NCI-H748 (cell line): ENCODE measurements at regions not wholly inside any gene's neighbourhood (a gene's known extent, or its start where the extent isn't known, plus 50 kb on each side); places are given as distances from the start of the nearest gene placed in this dataset.

ENCODE experiments used
- DNase-seq: peaks from one replicate; lab custom pipeline; 2025; ENCODE audit not compliant: unreplicated experiment; lab: John Stamatoyannopoulos, UW

- DNase-seq = no peak
Measured at GRCh38 chr12:43044241-43044640, 454.7 kb upstream of the PRICKLE1 start.

GRCh38 chr12:43038991-43039390 lies 449.4 kb upstream of the PRICKLE1 start:
- no peak for DNase-seq

GRCh38 chr12:43029971-43030370 lies 440.4 kb upstream of the PRICKLE1 start:
- no peak for DNase-seq

DNA sequence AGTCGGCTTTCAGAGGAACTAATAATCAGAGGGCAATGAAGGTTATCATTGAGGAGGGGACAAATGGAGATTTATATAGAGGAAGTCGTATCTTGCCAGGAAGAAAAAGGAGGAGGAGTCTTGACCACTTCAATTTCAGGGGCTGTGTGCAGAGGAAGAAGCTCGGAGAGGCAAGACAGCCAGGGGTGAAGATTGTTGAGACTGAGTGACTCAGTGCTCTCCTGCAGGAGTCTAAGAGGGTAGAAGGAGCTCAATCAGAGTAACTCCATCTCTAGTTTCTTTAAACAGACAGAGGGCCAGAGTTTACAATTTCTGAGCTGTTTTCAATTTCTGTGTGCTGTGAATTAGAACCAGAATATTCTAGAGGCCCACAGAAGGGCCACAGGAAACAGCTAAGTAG lies 439.3 kb upstream of the PRICKLE1 start:
- DNase-seq = no peak

GRCh38 chr12:43022838-43023237 lies 433.3 kb upstream of the PRICKLE1 start:
- no peak for DNase-seq

GRCh38 chr12:43015090-43015737 lies 425.7 kb upstream of the PRICKLE1 start:
- no peak for DNase-seq

DNA sequence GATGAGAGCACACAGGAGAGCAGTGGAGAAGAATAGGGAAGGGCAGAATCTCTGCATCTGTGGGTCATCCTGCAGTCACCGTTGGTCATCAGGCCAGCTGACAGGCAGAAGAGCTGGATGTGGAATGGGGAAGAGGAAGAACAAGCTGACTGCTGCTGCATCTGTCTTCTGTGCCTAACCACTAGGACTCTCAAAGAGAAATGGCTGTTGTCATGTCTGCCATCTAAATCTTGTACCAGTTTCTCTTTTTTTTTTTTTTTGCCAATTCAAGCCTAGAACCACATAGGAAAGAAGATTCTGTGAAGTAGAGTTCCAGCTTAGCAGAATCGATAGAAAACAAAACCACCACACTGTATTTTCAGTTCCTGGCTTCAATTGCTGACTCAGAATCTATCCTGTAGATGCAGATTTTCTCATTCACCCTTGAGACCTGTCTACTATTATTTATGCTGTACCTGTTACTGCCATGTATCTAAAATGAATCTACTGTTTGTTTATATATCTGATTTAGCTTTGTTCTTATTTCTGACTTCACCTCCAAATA lies 421.9 kb upstream of the PRICKLE1 start:
- no peak for DNase-seq

GRCh38 chr12:43009846-43010240 lies 420.3 kb upstream of the PRICKLE1 start:
- no peak for DNase-seq

DNA sequence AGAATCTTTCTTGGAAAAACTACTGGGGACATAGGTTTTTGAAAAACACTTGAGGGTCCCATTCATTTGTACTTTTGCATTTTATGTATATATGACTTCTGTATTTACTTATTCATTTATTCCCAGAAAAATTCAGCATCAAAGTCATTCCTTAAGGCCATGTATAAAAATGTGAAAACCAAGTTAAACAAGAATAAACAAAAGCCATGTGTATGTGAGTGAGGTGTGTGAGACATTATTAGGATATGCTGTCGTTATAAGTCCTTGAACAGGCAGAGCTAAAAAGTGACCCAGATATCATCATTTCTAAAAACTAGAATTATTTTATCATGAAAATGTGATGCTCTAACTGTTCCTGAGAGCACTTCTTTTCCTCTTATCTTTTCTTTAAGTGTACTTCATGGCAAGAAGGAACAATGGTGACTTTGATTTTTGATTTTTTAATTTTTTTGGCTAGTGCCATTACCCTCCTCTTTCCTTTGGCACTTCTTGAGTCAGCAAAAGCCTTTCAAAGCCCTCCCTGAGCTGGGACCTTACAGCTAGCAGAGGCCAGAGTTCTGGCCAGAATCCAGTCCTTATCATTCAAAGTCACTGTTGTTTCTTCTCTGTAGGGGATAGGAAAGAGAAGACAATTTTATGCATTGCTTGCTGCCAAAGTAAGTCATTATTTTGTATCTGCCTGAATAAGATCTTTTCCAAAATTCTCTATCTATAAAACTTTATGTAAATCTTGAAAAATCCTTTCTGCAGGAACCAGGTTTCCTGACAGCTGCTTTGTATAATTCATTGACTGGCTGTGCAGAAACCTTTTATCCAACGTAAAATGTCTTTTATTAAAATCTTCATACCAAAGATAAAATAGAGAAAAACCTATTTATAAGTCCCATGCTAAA lies 419.7 kb upstream of the PRICKLE1 start:
- no peak for DNase-seq

- no peak for DNase-seq
Measured at GRCh38 chr12:43004908-43005307, 415.4 kb upstream of the PRICKLE1 start.

- DNase-seq = no peak
Measured at GRCh38 chr12:43004141-43004540, 414.6 kb upstream of the PRICKLE1 start.

DNA sequence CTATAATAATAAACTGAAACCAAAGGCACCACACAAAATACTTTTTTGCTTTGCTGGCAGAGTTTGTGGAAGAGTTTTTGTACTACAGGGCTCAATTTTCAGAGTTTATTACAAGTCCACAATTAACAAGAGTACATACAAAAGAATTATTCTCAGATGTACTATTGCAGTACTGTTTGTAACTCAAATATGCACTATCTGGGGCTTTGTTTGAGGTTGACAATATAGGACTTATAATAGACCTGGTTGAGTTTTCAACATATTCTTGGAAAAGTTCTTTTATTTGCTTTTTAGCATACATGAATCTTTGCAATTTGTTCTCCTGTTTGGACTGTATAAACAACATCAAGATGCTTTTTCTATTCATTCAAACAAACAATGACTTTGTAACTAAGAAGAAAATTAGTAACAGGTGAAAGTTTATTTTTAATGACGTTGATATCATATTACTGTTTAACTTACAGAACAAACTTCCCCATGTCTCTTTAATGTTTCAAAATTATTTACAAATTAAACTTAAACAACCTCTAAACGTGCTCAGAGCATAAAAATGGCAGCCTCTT lies 407.4 kb upstream of the PRICKLE1 start:
- peak; percentile 67 for DNase-seq

- no peak for DNase-seq
Measured at GRCh38 chr12:42992826-42993225, 403.3 kb upstream of the PRICKLE1 start.

- DNase-seq = no peak
Measured at GRCh38 chr12:42990387-42990786, 400.8 kb upstream of the PRICKLE1 start.

DNA sequence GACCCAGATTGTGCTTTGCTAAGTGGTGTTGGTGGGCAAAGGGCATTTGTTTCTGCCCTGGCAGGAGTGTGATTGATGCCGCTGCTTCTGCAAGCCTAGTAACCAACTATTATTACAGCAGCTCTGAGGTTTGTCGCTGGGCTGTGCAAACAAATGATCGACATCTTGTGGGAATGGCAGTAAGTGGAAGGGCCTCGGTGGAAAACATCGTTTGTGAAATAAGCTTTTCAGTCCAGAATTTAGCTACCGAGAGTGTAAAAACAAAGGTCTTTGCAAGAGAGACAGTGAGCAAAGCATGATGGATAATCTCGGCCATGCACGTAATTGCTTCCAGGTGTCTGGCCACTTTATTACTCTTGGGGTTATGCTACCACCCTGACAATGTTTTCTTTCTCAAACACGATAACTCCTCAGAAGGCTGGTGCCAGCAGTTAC lies 397.7 kb upstream of the PRICKLE1 start:
- DNase-seq = peak; percentile 92

DNA sequence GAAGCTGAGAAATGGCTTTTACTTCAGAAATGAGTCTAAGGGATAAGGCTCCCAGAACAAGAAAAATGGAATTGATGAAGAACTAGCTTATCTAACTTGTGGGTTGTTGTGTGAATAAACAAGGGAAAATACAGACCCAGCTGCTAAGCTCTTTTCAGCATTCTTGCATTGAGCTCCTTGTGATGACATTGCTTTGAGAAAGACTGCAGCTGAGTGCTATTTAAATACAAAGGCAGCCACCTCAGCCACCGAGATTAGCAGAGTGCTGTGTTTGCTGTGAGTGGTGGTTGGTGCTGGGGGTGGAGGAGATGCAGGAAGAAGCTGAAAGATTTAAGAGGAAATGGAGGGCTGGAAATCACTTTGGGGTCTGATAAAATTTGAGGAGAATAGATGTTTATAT lies 396.0 kb upstream of the PRICKLE1 start:
- peak; percentile 23 for DNase-seq

- no peak for DNase-seq
Measured at GRCh38 chr12:42982828-42983227, 393.3 kb upstream of the PRICKLE1 start.

DNA sequence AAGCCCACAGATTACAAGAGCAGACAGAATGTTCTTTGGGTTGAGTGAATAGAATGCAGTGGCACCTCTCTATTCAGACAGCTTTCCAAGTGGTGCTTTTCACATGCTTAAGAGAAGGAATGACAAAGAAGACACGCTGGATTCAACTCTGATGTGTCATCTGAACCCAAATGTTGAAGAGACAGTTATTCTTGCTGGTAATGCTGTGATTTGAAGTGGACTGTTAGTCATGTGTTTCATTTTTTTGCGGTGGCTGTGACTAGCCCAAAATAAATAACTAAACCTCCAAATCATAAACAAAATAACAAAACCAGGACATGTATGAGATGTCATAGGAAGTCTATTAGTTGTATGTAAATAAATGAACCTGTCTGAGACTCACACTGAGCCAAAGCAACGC lies 391.8 kb upstream of the PRICKLE1 start:
- DNase-seq = no peak

- DNase-seq = no peak
Measured at GRCh38 chr12:42980441-42980840, 390.9 kb upstream of the PRICKLE1 start.

DNA sequence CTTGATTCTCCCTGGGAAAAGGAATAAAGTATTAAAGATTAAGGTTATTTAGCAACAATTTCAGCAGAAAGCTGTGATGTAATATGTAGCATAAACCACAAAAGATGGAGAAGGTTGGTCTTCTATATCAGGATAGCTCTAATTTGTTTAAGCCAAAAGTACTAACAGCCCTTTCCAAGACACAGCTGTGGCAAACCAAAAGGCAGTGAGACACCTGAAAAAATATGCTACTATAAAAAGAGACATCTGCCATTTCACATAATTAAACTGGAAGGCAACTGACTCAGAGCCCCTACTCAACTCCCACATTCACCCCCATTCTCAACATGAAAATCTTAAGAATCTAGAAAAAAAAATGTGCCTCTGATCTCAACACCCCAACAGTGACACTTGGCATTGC lies 390.2 kb upstream of the PRICKLE1 start:
- DNase-seq = no peak

- no peak for DNase-seq
Measured at GRCh38 chr12:42978708-42979107, 389.2 kb upstream of the PRICKLE1 start.
